ENCODE measurements at regions not wholly inside any gene's neighbourhood (a gene's known extent, or its start where the extent isn't known, plus 50 kb on each side); places are given as distances from the start of the nearest gene placed in this dataset.

- no peak overlapping the region for H3K27ac ChIP-seq (ENCODE audit: low read depth, low read length)
- H3K4me3 ChIP-seq (ENCODE audit: low read depth, low read length): no peak overlapping the region
- no peaks in the 10 kb centered on the region for H3K36me3 ChIP-seq (ENCODE audit: insufficient read depth, low read length)
- H2AFZ ChIP-seq (ENCODE audit: low read length, unreplicated experiment): no peak overlapping the region
- H3K27me3 ChIP-seq (ENCODE audit: insufficient read depth, low read length): peaks cover 66% of the 10 kb centered on the region
- H3K4me1 ChIP-seq (ENCODE audit: control insufficient read depth, insufficient read depth, low read length, unreplicated experiment): no peaks in the 10 kb centered on the region
- H3K79me2 ChIP-seq (ENCODE audit: control insufficient read depth, insufficient read depth, low read length, unreplicated experiment): no peaks in the 10 kb centered on the region
Observed at GRCh38 chr17:36879027-36879426, 58.2 kb upstream of the LHX1 start.

DNA sequence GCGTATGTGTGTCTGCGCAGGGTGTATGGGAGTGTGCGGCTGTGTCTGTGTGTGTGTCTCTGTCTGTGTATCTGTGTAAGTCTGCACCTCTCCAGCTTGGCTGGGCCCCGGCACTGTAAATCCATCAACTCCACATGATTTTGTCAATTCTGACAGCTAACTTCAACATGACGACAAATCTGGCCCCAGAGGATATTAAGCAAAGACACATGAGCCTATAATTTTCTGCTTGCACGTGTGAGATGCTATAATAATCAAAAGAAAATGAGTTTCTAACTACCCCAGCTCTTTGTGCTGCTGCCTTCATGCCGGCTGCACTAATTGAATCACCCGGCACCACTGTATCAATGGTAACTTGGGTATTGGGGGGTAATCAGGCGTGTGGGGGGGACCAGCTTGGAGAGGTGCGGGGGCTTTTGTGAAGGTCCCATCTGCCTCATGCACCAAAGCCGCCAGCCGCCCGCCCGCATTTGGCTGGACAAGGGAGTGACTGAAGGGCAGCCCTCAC, 57.6 kb upstream of the LHX1 start:
- H3K4me3 ChIP-seq (ENCODE audit: low read depth, low read length): no peak overlapping the region
- no peak overlapping the region for H3K27ac ChIP-seq (ENCODE audit: low read depth, low read length)
- no peaks in the 10 kb centered on the region for H3K79me2 ChIP-seq (ENCODE audit: control insufficient read depth, insufficient read depth, low read length, unreplicated experiment)
- H2AFZ ChIP-seq (ENCODE audit: low read length, unreplicated experiment): no peak overlapping the region
- no peaks in the 10 kb centered on the region for H3K4me1 ChIP-seq (ENCODE audit: control insufficient read depth, insufficient read depth, low read length, unreplicated experiment)
- no peaks in the 10 kb centered on the region for H3K36me3 ChIP-seq (ENCODE audit: insufficient read depth, low read length)
- peaks cover 72% of the 10 kb centered on the region for H3K27me3 ChIP-seq (ENCODE audit: insufficient read depth, low read length)

GRCh38 chr17:36880268-36880905, 56.9 kb upstream of the LHX1 start:
- H3K27me3 ChIP-seq (ENCODE audit: insufficient read depth, low read length): peaks cover 79% of the 10 kb centered on the region
- H2AFZ ChIP-seq (ENCODE audit: low read length, unreplicated experiment): no peak overlapping the region
- no peaks in the 10 kb centered on the region for H3K36me3 ChIP-seq (ENCODE audit: insufficient read depth, low read length)
- no peak overlapping the region for H3K4me3 ChIP-seq (ENCODE audit: low read depth, low read length)
- no peak overlapping the region for H3K27ac ChIP-seq (ENCODE audit: low read depth, low read length)
- no peaks in the 10 kb centered on the region for H3K4me1 ChIP-seq (ENCODE audit: control insufficient read depth, insufficient read depth, low read length, unreplicated experiment)
- no peaks in the 10 kb centered on the region for H3K79me2 ChIP-seq (ENCODE audit: control insufficient read depth, insufficient read depth, low read length, unreplicated experiment)

DNA sequence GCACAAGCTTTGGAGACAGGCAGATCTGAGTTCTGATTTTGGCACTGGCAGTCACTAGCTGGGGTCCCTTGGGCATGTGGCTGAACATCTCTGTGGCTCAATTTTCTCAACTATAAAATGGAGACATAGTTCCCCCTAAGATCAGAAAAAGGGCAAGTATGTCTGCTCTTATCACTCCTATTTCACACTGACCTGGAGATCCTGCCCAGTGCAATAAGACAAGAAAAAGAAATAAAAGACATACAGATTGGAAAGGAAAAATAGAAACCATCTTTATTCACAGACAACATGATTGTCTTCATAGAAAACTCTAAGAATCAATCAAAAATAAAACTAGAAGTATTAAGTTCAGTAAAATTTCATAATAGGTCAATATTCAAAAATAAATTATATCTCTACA, 56.0 kb upstream of the LHX1 start:
- Histone ChIP-seq H3K79me2 (ENCODE audit: control insufficient read depth, insufficient read depth, low read length, unreplicated experiment) (no peaks in the 10 kb centered on the region), H3K4me3 (ENCODE audit: low read depth, low read length) (no peak overlapping the region), H3K27me3 (ENCODE audit: insufficient read depth, low read length) (peaks cover 89% of the 10 kb centered on the region), H3K4me1 (ENCODE audit: control insufficient read depth, insufficient read depth, low read length, unreplicated experiment) (no peaks in the 10 kb centered on the region), H3K27ac (ENCODE audit: low read depth, low read length) (no peak overlapping the region), H3K36me3 (ENCODE audit: insufficient read depth, low read length) (no peaks in the 10 kb centered on the region), H2AFZ (ENCODE audit: low read length, unreplicated experiment) (no peak overlapping the region)

GRCh38 chr17:36884495-36885152, 52.7 kb upstream of the LHX1 start:
- Histone ChIP-seq H3K4me1 (ENCODE audit: control insufficient read depth, insufficient read depth, low read length, unreplicated experiment) (no peaks in the 10 kb centered on the region), H3K36me3 (ENCODE audit: insufficient read depth, low read length) (no peaks in the 10 kb centered on the region), H3K79me2 (ENCODE audit: control insufficient read depth, insufficient read depth, low read length, unreplicated experiment) (no peaks in the 10 kb centered on the region), H3K4me3 (ENCODE audit: low read depth, low read length) (no peak overlapping the region), H3K27ac (ENCODE audit: low read depth, low read length) (no peak overlapping the region), H3K27me3 (ENCODE audit: insufficient read depth, low read length) (peaks cover 92% of the 10 kb centered on the region), H2AFZ (ENCODE audit: low read length, unreplicated experiment) (no peak overlapping the region)

DNA sequence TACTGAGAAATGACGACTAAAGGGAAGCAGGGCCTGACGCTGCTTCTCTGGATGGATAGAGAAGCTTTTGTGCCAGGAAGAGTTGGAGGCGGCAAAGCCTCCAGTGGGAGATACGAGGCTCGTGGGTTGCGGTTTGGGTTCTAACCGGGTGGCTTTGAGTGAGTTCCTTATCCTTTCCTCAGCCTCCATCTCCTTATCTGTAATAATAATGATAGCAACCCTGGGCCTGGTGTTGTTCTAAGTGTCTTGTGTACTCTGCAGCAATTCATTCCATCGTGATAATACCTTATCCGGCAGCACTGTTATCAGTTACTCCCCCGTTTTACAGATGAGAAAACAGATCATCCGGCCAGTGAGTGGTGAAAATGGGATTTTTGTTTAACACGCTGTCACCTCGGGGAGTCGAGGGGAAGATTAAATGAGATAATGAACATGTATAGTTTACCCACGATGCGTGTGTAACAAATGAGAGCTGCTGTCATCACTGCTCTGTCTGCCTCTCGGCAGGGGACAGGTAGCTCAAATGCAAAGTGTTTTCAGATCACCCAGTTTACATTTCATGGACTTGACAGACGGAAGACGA, 52.0 kb upstream of the LHX1 start:
- Histone ChIP-seq H3K27me3 (ENCODE audit: insufficient read depth, low read length) (peaks cover 92% of the 10 kb centered on the region), H3K4me1 (ENCODE audit: control insufficient read depth, insufficient read depth, low read length, unreplicated experiment) (no peaks in the 10 kb centered on the region), H3K4me3 (ENCODE audit: low read depth, low read length) (no peak overlapping the region), H3K79me2 (ENCODE audit: control insufficient read depth, insufficient read depth, low read length, unreplicated experiment) (no peaks in the 10 kb centered on the region), H2AFZ (ENCODE audit: low read length, unreplicated experiment) (no peak overlapping the region), H3K36me3 (ENCODE audit: insufficient read depth, low read length) (no peaks in the 10 kb centered on the region), H3K27ac (ENCODE audit: low read depth, low read length) (no peak overlapping the region)

DNA sequence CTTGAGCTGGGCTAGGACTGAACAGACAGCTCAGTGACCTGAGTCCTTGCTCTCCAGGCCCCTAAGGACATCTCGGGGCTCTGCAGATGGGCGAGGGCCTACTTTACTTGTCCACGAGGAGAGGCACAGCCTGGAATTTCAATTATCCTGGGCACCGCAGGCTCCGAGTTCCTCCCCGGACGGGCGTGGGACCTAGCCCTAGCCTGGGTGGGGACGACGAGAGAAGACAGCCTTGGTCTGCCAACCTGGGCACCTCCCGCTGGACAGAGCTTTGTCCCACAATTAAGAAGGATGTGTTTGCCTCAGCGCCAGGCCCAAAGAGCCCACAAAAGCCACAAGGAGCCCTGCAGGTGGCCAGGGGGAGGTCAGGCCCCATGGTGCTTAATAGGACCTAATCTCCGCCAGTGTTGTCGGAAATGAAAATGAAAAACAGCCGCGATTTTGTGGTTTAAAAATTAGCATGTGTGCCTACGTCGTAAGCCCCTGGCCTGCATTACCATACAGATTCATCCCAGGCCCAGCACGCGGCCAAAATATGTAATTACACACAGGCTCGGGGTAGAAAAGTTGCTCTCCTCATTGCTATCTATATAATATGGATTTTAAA, 51.4 kb upstream of the LHX1 start:
- no peak overlapping the region for H3K4me3 ChIP-seq (ENCODE audit: low read depth, low read length)
- H3K27ac ChIP-seq (ENCODE audit: low read depth, low read length): no peak overlapping the region
- H2AFZ ChIP-seq (ENCODE audit: low read length, unreplicated experiment): no peak overlapping the region
- no peaks in the 10 kb centered on the region for H3K36me3 ChIP-seq (ENCODE audit: insufficient read depth, low read length)
- H3K4me1 ChIP-seq (ENCODE audit: control insufficient read depth, insufficient read depth, low read length, unreplicated experiment): no peaks in the 10 kb centered on the region
- no peaks in the 10 kb centered on the region for H3K79me2 ChIP-seq (ENCODE audit: control insufficient read depth, insufficient read depth, low read length, unreplicated experiment)
- H3K27me3 ChIP-seq (ENCODE audit: insufficient read depth, low read length): peaks cover 92% of the 10 kb centered on the region
